HG02588 (cell line): ENCODE measurements at regions not wholly inside any gene's neighbourhood (a gene's known extent, or its start where the extent isn't known, plus 50 kb on each side); places are given as distances from the start of the nearest gene placed in this dataset.

Source experiments
- ATAC-seq: cut with Tn5 transposase; IDR thresholded peaks from one replicate; pipeline ENCODE4 v1.9.1; 2021; ENCODE audit warnings: mild to moderate bottlenecking, moderate library complexity; ENCODE audit not compliant: unreplicated experiment

DNA sequence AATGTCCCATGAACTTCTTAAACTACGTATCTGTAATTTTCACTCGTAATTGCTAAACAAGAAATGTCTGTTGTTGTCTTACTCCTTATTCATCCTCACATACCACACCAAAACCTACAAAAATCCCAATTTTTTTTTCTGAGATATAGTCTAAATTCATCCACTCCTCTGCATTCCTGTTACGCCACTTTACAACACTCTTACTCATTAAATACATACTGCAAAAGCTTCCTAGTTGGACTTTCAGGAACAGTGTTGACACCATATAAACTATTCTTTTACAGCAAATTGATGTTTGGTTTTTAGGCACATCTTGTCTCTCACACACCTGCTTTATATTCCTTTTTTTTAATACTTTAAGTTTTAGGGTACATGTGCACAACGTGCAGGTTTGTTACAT, 934.9 kb upstream of the CADM2 start:
- ATAC-seq, result no peak

DNA sequence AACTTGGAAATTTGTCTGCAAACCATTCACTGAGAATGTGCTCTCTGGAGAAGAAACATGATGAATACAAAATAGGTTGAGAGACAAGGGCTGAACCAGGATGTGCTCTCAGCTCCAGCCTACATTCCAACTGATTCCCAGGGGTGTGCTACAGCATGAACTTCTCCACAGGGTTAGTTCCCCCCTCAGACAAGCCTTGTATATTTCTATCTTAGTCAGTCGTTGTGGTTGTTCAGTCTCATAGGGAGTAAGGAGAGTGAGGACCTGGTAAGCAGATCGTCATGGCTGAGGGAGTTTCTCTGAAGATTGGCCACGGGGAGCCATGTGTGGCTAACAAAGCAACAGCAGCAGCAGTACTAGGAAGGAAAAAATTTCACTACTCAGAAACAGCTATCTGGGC, 919.7 kb upstream of the CADM2 start:
- no peak for ATAC-seq

DNA sequence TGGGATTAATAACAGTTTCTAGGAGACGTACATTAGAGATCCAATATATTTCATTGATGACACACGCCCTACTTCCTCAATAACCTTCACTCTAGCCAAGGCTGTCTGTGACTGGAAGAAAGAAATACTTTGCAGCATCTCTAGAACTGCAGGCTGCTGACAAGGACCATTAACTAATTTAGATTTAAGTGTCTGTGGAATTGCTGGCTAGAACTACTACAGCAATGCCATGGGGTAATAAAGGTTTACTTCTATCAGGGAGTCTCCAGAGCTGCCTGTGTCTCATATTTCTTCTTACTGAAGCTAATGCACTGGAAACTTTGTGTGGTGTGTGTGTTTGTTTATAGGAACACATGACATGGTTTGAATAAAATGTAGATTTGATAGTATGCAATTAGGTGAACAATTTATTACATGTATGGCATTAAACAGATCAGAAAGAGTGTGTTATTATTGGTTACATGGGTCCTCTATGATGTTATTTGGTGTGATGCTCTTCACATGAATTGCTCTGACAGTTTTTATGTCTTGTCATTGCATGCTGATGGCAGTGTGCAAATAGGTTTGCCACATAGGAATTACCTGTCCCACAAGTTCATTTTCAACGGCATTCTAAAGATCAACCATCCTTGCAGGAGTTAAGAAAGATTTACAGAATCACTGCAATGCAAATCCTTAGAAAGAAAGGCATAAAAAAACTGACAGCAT, 916.2 kb upstream of the CADM2 start:
- no peak for ATAC-seq

DNA sequence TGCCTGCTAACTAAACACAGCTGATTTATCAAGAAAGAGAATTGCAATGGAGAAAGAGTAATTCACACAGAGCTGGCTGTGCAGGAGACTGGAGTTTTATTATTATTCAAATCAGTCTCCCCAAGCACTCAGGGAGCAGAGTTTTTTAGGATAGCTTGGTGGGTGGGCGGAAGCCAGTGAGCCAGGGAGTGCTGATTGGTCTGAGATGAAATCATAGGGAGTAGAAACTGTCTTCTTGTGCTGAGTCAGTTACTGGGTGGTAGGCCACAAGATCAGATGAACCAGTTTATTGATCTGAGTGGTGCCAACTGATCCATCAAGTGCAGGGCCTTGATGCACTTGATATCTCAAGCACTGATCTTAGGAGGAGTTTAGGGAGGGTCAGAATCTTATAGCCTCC, 891.9 kb upstream of the CADM2 start:
- no peak for ATAC-seq

DNA sequence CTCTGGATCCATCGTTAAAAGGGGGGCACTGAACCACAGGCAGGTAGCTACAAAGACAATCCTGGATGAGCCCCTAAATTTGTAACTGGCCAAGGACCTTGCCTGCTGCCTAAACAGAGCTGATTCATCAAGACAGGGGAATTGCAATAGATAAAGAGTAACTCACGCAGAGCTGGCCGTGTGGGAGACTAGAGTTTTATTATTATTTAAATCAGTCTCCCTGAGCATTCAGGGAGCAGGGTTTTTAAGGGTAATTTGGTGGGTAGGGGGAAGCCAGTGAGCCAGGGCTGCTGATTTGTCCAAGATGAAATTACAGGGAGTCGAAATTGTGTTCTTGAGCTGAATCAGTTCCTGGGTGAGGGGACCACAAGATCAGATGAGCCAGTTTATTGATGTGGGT, 885.1 kb upstream of the CADM2 start:
- no peak for ATAC-seq

DNA sequence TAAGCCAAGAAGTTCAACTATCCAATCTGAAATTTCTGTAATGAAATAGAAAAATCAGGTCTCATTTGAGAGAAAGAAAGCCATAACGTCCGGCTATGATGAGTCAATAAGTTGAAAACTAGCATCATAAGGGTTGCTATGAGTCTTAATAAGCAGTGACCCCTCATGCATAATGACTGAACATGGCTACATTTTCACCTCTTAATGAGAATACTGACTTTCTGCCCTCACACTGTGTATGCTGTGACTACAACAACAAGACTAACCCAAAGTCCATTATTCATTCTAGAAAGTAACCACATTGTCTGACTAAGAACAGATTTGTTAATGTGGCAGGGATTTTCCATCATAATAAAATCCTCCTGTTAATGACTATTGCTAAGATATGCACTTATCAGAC, 884.0 kb upstream of the CADM2 start:
- no peak for ATAC-seq

DNA sequence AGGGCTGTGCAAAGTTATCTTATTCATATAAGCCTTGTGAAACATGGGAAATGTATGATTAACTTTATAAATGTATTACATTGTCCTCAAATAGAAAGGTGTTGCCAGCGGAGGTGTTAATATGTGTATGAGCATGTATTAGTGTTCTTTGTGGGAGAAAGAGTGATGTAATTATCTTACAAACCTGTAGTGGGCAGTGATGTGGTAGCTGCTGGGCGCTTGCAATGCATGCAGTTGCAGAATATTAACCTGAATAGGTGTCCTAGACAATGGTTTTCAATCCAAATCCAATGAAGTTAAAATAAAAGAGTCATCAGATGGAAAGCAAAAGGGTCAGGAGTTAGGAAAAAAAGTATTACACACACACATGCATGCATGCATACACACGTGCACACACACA, 881.3 kb upstream of the CADM2 start:
- ATAC-seq, result no peak

DNA sequence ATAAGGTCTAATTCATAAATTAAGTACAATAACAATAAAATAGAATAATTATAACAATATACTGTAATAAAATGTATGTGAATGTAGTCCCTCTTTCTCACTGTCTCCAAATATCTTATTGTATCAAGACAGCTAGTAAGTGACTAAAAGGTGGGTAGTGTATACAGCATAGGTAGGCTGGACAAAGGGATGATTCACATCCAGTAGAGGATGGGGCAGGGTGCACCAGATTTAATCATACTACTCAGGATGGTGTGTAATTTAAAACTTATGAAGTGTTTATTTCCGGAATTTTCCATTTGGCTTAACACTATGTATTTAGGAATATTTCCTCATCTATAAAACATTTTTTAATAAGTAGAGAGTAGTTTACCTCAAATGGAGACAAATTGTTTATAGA, 876.1 kb upstream of the CADM2 start:
- no peak for ATAC-seq

DNA sequence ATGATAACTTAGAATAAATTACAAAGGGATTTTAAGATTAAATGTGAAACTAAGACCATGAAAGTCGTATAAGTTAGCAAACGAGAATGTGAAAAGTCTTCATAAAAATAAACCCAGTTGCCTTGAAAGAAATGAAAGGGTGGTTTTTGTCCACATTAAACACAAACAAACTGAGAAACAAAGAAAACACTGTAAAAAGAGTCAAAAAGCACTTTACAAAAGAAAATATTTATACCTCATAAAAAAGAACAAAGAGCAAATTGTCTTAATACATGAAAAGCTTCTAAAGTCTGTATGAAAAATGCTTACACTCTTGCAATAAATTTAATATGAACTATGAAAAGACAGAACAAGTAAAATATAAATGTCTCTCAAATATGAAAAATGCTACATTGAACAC, 865.9 kb upstream of the CADM2 start:
- no peak for ATAC-seq

DNA sequence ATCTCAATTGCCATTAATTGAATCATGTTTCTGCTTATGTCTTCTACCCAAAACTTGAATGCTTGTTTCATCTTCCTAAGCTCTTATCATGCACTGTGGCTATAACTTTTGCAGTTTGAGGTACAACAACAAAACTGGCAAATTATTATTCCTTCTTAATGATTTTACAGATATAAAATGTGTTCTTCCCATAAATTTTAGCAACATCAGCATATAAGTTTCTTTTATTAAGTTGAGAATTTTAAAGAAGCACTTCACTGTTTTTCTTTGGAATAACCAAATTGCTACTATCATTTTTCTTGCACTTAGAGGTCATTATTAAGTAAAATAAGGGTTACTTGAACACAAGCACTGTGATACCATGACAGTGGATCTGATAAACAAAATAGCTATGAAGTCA, 862.6 kb upstream of the CADM2 start:
- ATAC-seq, result no peak

DNA sequence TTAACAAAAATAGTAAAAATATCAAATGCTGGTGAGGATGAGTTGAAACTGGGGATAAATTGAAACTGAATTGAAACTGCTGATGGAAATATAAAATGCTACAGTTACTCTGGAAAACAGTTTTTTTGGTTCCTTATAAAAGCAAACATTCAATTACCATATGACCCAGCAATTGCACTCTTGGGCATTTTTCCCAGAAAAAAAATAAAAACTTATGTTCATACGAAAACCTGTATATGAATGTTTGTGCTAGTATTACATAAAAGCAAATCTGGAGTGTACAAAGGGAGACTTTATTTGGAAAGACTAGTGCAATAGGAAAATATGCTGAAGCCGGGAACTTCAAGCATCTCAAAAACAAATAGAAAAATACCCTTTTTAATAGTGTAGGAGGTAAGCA, 857.9 kb upstream of the CADM2 start:
- no peak for ATAC-seq

DNA sequence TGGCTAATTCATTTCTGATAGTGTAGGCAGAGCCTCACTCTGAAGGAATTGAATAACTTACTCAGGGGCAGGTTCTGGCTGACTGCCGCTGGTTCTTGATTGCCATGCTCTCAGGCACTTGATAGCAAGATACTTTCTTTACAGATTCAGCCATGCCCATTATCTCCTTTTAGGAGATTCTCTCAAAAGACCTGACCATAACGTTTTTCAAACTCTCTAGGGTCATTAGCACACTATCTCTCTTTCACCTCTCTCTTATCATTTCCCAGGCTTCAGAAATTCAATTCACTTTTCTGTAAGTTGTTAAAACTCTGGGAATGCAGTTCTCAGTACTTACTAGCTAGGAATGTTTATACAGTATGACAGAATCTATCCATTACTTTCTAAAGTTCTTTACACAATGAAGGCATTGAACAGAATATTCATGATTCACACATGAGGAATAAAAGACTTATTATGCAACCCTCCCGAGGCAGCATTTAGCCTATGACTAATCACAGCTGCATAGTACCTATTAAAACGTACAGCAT, 850.3 kb upstream of the CADM2 start:
- ATAC-seq, result no peak

DNA sequence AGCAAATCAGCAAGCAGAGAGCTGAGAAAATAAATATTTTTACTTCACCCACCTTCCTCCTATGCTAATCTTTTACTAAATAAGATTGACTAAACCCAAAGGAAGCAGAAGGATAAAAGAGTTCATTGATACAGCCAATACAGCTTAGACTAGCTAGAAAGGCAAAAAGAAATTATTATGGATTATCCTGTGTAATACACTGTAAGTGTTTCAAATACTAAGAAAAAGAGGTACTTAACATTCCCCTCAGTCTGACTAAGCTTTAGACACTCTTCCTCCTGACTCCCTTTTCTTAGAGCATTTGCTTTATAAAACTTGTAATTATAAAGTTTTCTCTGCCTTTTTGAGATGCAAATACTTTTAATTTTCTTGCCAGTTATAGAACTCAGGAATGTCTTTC, 848.9 kb upstream of the CADM2 start:
- no peak for ATAC-seq

DNA sequence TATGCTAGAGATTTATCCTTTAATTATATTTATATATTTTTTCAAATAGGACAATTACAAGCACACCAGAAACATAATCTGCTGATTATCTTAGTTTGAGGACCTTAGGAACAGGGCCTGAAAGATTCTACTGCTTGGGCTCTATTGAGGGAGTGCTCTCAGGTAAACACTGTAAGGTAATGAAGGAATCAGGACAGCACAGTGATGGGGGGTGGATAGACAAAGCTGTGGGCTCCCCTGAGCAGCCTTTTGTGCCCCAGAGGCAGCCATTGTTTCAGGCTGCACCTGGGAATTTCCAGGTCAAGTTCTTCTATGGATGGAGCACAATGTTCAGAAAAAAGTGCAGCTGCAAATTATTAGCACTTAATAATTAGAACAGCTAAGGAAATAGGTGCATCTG, 848.0 kb upstream of the CADM2 start:
- ATAC-seq, result no peak

DNA sequence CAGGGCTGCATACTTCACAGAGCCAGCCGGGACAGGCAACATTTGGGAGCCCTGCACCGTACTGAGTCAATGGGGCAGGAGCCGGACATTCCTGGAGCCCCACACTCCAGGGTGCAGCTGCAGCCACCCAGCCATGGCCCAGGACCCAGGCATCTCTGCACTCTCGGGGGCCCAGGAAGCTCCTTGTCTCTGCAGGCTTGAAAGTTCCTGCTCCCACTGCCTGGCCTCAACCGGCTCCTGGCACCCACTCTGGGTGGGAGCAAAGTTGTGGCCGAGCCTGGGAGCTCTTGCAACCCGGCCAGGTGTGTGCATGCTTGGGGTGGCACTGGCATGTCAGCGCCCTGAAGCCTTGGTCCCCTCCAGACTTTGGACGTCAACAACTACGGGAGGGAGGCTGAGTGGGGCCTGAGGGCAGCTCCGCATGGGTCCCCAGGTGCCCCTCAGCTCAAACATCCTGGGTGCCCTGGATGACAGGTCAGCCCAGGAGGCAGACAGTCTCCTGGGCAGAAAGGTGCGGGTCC, 833.5 kb upstream of the CADM2 start:
- no peak for ATAC-seq

DNA sequence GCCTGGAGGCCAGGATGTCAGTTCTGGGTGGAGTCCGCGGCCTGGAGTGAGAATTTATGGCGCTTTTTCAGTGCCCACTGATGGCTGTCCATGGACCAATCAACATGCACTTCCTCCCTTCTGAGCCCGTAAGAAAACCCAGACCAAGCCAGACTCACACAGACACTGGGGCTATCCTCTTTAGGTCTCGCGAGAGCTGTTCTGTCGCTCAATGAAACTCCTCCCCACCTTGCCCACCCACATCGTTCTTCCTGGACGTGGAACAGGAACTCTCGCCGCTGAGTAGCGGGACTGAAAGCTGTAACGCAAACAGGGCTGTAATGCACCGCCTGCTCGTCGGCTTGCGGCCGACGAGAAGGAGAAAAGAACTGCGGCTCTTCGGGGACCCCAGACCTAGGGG, 833.0 kb upstream of the CADM2 start:
- no peak for ATAC-seq

DNA sequence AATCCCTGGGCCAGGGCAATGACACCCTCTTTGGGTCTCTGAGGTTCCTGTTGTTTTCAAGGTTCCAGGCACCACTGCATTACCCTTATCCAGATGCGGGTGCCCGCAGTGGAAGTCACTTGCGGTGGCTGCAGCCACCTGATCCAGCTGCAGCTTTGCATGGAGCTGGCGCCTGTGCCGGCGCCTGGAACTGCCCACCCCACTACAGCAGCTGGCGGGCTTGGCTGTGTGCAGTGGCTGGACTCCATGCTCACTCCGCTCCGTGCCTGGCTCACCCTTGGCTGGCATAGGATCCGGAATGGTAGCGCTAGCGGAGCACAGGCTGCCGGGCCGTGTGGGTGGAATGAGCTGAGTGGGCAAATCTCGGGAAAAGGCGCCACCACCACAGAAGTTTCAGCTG, 832.6 kb upstream of the CADM2 start:
- ATAC-seq, result no peak

DNA sequence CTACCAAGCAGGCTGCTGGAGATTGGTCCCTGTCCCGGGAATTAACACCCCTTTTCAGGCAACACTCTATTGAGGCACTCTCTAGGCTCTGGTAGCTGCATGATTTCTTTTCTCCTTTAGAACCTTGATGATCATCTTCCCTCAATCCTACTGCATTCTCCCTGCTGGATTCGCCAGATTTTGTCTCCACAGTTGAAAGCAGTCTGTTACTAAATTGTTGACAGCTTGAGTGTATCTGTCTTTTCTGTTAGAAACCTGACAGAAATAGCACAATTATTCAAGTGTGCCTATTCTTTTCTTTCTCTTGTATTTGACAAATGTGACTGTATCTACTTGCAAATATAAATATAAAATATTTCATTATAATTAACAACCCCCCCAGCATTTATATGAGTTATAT, 830.8 kb upstream of the CADM2 start:
- no peak for ATAC-seq

DNA sequence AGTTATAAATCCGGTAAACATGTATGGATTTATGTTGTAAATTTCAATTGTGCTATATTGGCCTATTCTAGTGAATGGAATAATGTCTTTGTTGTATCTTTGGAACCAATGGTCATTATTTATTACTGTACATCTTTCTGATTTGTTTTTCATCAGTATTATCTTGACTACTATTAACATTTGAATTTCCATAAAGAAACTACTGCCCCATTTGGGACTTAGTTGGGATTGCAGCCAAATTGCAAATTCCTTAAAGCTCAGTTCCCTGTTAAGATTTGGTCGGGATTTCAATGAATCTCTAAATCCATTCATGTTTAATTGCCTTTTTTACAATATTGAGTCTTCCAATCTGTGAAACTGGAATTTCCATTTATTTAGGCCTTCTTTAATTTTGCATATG, 822.4 kb upstream of the CADM2 start:
- no peak for ATAC-seq

DNA sequence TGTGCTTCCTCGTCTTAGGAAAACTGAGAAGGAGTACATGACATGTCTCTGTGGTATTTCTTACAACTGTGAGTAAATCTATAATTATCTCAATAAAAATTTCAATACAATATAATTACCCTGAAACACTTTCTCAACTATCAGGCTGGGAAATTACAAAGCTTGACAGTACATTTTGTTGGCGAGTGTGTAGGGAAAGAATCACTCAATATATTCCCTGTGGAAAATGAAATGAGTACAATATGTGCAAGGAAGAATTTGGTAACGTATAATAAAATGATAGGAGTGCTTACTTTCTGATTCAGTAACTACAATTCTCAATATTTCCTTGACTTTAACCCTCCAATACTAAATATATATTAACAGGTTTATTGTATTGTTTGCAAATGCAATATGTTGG, 818.2 kb upstream of the CADM2 start:
- ATAC-seq, result no peak

DNA sequence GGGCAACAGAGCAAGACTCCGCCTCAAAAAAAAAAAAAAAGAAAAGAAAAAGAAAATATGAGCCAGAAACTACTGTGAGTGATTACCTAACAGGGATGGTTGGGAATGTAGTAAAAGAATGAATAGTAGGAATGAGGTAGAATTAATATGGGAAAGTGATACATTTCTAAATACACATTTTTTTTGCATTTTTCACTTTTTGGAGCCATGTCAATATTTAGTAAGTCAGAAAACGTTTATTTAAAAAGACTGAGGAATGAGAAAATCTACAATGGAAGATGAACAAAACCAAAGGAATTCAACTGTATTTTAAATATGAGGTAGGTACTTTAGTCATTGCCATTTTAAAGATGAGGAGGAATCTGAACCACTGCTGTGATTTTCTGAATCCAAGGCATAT, 817.2 kb upstream of the CADM2 start:
- no peak for ATAC-seq

DNA sequence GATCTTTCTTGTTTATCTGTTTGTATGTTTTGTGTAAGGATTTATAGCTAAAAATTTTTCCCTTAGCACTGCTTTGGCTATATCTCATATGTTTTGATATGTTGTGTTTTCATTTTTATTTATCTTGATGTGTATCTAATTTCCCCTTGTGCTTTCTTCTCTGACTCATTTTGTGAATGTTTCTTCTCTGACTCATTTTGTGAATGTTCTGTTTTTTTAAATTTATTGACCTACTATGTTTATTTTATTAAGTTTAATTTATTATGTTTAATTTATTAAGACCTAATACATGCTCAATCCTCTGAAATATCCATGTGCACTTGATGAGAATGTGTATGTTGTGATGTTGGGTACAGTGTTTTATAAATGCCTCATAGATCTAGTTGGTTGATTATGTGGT, 793.5 kb upstream of the CADM2 start:
- no peak for ATAC-seq

DNA sequence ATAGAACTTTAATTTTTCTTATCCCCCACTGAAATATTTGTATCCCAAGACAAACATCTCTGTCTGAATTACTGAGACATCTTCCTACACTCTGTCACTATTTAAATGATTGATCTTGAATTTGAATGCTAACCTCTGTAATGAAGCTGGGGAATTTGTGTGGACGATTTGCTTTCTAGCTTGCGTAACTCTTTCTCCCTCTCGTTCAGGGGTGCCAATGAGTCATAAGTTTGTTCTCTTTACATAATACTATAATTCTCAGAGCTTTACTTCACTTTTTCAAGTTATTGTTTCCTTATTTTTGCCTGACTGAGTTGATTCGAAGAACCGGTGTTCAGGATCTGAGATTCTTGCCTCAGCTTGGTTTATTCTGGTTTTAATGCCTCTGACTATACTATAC, 783.3 kb upstream of the CADM2 start:
- ATAC-seq, result no peak
